ENCODE measurements at regions not wholly inside any gene's neighbourhood (a gene's known extent, or its start where the extent isn't known, plus 50 kb on each side); places are given as distances from the start of the nearest gene placed in this dataset.
A peak's percentile ranks its signal among the peaks of the same experiment; 100 is the strongest.

- DNase-seq (ENCODE audit: low read depth in 1 of 2, low spot score in 1 of 2) = no peak
- TF ChIP-seq GABPA (IDR thresholded peaks at IDR 0.05; ENCODE audit: low read depth) (no peak), REST (IDR thresholded peaks at IDR 0.05; ENCODE audit: insufficient replicate concordance, low read depth) (no peak), CTCF (IDR thresholded peaks at IDR 0.05; ENCODE audit: insufficient read depth, low read length) (no peak)
- no peak overlapping the region for H3K27ac ChIP-seq (replicated peaks)
- peaks cover 3% of the 10 kb centered on the region for H3K27me3 ChIP-seq (ENCODE audit: insufficient read depth, poor library complexity, severe bottlenecking)
- H3K4me3 ChIP-seq (replicated peaks; ENCODE audit: insufficient read depth, low read length) = no peak overlapping the region
Observed at GRCh38 chr1:21346365-21347071, 56.3 kb upstream of the ECE1 start.

- DNase-seq (ENCODE audit: low read depth in 1 of 2, low spot score in 1 of 2) = no peak
- Histone ChIP-seq H3K27ac (replicated peaks) (no peak overlapping the region), H3K4me3 (replicated peaks; ENCODE audit: insufficient read depth, low read length) (peak overlapping the region; percentile 30), H3K27me3 (ENCODE audit: insufficient read depth, poor library complexity, severe bottlenecking) (peaks cover 3% of the 10 kb centered on the region)
- TF ChIP-seq POLR2AphosphoS5 (IDR thresholded peaks at IDR 0.05; ENCODE audit: low read depth) = no peak
- no peak for TF ChIP-seq SPI1 (IDR thresholded peaks at IDR 0.05; ENCODE audit: borderline replicate concordance, low read depth)
Observed at GRCh38 chr1:21344750-21345443, 54.6 kb upstream of the ECE1 start.

- TF ChIP-seq SPI1 (IDR thresholded peaks at IDR 0.05; ENCODE audit: borderline replicate concordance, low read depth) = no peak
- TF ChIP-seq POLR2AphosphoS5 (IDR thresholded peaks at IDR 0.05; ENCODE audit: low read depth) = no peak
- no peak for TF ChIP-seq GABPA (IDR thresholded peaks at IDR 0.05; ENCODE audit: low read depth)
- no peak for TF ChIP-seq REST (IDR thresholded peaks at IDR 0.05; ENCODE audit: insufficient replicate concordance, low read depth)
- no peak for TF ChIP-seq CTCF (IDR thresholded peaks at IDR 0.05; ENCODE audit: insufficient read depth, low read length)
- Histone ChIP-seq H3K27me3 (ENCODE audit: insufficient read depth, poor library complexity, severe bottlenecking) (peaks cover 3% of the 10 kb centered on the region), H3K4me3 (replicated peaks; ENCODE audit: insufficient read depth, low read length) (no peak overlapping the region), H3K27ac (replicated peaks) (no peak overlapping the region)
- DNase-seq (ENCODE audit: low read depth in 1 of 2, low spot score in 1 of 2) = no peak
Observed at GRCh38 chr1:21344098-21344749, 54.0 kb upstream of the ECE1 start.
